GM21619 (cell line): ENCODE measurements at regions not wholly inside any gene's neighbourhood (a gene's known extent, or its start where the extent isn't known, plus 50 kb on each side); places are given as distances from the start of the nearest gene placed in this dataset.

Experiments used
- ATAC-seq: cut with Tn5 transposase; IDR thresholded peaks from one replicate; pipeline ENCODE4 v1.9.1; 2021; ENCODE audit not compliant: unreplicated experiment

DNA sequence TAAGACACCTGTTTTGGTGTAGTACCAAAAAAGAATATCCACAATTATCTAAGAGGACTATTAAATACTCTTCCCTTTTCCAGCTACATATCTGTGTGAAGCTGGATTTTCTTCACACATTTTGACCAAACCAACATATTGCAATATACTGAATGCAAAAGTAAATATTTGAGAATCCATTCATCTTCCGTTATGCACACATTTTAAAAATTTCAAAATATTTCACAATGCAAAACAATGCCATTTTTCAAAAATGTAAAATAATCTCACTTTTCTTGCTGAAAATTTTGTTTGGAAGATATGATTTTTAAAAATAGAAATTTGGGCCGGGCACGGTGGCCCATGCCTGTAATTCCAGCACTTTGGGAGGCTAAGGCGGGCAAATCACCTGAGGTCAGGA is 133.9 kb upstream of the FUT8 start:
- no peak for ATAC-seq

DNA sequence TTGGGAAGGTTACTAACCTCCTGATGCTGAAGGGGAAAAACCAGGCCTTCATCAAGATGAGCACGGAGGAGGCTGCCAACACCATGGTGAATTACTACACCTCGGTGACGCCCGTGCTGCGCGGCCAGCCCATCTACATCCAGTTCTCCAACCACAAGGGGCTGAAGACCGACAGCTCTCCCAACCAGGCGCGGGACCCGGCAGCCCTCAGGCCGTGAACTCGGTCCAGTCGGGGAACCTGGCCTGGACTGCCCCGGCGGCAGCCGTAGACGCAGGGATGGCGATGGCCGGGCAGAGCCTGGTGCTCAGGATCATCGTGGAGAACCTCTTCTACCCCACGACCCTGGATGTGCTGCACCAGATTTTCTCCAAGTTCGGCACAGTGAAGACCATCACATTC is 133.0 kb upstream of the FUT8 start:
- no peak for ATAC-seq

DNA sequence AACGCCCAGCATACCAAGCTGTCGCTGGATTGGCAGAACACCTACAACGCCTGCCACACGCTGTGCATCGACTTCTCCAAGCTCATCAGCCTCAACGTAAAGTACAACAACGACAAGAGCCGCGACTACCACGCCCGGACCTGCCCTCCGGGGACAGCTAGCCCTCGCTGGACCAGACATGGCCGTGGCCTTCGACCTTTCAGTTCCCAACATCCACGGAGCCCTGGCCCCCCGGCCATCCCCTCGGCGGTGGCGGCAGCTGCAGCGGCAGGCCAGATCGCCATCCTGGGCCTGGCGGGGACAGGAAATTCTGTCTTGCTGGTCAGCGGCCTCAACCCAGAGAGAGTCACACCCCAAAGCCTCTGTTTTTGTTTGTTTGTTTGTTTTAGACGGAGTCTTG is 132.6 kb upstream of the FUT8 start:
- ATAC-seq: no peak

DNA sequence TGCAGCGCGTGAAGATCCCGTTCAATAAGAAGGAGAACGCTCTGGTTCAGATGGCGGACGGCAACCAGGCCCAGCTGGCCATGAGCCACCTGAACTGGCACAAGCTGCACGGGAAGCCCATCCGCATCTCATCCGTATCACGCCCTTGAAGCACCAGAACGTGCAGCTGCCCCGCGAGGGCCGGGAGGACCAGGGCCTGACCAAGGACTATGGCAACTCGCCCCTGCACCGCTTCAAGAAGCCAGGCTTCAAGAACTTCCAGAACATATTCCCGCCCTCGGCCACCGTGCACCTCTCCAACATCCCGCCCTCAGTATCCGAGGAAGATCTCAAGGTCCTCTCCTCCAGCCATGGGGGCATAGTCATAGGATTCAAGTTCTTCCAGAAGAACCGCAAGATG is 131.9 kb upstream of the FUT8 start:
- ATAC-seq: no peak

DNA sequence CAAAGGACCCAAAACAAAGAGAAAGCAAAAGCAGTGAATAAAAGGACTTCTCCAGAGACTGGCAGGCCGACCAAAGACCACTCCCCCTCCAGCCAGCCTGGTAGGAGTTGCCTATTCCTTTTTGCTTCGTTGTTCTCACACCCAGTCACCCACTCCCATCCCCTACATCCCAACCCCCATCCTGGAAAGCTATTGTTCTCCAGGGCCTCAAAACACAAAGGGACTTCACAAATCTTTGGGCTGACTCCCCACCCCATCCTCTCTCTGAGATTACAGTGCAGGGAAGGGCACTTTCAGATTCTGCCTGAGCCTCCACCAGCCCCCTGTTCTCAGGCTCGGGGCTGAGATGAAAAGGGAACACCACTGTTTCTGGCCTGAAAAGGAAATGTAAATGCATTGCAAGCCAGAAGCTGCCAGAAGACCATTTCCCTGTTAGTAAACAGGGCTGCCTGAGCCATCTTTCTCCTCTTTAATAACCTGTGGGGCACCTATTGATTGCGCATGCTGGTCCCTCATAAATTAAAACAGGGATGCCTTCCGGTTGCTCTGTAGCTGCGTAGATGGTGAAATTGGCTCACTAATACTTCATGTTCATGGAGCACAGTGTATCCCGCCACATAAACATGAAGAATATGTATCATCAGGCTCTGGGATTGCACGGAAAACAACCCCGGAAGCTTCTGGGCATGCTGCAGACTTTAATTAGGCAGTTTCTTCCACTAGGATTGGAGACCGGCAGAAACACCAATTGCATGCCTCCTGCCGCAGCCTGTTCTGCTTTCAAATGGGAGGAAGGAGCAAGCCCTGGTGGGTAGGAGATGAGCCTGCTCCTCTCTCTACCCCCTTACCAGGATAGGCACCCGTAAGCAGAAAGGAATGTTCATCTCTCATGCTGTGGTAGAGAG is 130.3 kb upstream of the FUT8 start:
- no peak for ATAC-seq

DNA sequence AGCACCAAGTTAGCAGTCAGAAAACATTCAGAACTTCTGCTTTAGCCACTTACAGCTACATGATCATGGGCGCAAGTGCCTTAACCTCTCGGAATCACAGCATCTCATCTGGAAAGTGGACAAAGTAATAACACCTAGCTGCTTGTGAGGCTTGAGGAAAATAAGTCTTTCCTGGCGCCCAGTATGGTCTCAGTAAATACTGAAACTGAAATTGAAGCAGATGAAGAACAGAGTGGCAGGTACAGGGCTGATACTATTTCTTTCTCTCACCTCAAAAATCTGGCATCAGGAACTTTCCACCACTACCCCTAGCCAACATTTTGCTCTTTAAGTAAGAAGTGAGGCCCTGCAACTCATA is 129.7 kb upstream of the FUT8 start:
- ATAC-seq: no peak

DNA sequence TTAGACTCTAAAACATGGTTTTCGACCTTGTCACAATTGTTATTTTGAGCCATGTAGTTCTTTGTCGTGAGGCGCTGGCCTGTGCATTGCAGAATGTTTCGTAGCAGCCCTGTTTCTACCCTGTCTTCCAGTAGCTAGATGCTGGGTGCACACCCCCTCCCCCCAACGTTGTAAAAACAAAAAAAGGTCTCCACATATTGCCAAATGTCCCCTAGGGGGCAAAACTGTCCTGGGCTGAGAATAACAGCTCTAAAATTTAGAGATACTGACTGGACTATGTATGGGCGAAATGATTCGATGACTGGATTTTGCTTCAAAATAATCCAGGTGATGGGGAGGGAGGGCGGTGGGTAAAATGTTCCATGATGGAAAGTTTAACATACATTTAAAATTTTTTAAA is 126.1 kb upstream of the FUT8 start:
- ATAC-seq: no peak

DNA sequence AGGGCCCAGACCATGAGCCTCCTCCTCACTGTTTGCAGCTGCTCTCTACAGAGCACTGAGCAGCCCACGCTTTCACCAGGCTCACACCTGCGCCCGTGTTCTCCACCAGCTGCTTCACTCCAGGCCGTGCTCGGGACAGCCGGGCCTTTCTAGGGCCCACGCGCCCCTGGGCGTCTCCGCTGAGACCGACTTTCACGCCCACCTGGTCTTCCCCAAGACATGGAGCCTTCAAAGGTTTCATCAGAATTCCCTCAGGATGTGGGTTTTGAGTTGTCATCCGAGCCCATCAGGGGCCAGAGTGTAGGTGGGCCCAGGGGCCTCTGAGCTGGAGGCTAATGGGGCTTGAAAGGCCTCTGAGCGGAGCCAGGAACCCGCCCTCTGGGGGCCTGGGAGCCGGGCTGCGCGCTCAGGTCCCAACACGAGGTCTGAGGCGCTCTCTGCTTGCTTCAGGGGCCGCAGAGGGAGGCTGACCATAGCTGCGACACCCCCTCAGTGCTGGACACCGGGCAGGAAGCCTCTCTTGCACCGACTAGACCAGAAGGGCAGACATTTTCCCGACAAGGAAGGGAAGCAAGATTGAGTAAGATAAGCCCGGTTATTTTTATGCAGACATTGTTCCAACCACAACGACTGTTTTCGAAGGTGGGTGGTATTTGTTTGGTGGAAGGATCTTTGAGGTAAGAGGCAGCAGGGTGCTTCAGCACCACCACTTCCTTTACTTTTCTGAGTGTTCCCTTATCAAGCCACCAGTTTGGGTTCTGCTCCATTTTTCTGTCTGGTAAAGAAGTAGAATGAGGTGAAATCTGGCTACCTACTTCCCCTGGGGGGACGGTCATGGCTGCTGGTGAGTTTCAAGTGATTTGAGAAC is 125.0 kb upstream of the FUT8 start:
- ATAC-seq: peak; percentile 60

DNA sequence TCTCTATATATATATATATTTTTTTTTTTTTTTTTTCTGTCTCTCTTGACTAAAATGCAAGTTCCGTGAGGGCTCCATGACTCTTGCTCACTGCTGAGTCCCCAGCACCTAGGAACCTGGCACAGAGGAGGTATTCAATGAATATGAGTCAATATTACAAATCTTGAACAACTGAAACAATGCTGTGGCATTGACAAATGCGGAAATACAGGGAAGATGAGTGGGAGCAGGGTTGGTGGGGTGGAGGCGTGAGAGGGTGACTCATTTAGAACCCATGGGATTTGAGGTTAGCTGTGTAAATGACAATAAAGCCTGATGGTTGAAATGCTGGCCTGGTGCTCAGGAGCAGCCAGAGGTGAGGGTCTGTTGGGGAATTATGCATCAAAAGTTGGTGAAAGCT is 121.7 kb upstream of the FUT8 start:
- no peak for ATAC-seq

DNA sequence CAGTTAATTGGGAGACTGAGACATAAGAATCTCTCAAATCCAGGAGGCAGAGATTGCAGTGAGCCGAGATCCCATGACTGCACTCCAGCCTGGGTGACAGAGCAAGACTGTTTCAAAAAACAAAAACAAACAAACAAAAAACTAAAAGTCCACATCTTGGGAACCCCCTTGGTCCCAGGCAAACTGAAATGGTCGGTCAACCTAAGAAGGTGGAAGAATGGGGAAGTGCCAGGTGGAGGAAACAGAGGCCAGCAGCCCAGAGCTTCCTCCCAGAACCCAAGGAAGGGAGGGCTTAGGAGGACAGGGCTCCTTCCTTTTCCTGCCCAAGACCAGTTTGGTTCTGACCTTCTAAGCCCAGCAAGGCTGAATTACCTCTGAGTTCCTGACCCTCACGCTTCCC is 121.0 kb upstream of the FUT8 start:
- ATAC-seq: no peak

DNA sequence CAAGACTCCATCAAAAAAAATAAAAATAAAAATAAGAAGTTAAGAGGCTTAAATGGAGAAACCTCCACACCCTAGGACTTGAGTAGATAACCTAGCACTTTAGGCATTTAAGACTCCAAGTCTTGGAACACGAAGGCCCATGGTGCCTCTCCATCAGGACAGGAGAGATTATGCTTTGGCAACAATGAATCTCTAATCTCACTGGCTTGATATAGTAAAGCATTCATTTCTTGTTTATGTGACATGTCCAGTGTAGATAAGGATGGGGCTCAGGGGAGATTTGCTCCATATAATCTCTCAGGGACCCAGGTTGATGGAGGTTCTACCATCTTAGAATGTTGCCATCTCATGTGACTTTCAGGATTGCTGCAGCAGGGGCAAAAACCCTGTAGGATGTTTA is 117.7 kb upstream of the FUT8 start:
- ATAC-seq: no peak

DNA sequence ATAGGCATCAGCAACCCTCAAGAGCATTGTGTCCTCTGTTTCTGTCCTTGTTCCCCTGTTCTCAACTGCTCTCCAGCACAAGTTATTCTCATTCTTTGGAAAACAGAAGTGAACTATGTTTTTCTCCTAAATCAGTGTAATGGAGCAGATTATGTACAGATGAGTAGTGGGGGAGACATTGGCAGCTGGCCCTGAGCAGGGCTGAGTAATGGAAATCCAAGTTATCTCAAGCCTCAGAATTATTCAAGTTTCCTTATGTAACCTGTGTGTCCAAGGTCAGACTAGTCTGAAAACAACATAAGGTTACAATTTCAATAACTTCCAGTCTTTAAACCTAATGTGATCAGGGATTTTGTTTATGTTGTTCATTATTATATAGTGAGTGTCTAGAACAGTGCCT is 116.1 kb upstream of the FUT8 start:
- no peak for ATAC-seq

DNA sequence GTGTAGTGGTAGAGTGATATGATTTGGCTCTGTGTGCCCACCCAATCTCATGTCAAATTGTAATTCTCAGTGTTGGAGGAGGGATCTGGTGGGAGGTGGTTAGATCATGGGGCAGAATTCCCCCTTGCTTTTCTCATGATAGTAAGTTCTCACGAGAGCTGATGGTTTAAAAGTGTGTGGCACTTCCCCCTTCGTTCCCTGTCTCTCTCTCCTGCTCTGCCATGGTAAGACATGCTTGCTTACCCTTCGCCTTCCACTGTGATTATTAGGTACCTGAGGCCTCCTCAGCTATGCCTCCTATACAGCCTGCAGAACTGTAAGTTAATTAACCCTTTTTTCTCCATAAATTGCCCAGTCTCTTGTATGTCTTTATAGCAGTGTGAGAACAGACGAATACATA is 115.7 kb upstream of the FUT8 start:
- ATAC-seq: no peak

DNA sequence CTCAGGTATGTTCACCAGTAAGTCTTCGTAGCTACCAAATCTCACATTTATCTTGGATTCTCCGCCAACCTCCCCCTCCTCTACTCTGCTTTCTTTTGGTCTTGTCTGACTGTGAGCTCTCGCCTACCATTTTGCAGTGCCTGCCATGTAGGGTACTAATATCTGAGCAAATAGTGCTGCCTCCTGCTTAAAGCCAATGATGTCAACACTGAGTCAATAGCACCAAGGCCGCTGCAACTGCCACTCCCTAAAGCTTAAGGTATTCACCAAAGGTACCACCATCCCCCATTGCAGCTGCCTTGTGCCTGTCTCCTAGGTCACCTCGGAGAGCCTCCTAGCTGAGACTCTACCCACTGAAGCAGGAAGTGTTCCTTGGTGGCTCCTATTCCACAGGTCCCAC is 114.8 kb upstream of the FUT8 start:
- no peak for ATAC-seq

DNA sequence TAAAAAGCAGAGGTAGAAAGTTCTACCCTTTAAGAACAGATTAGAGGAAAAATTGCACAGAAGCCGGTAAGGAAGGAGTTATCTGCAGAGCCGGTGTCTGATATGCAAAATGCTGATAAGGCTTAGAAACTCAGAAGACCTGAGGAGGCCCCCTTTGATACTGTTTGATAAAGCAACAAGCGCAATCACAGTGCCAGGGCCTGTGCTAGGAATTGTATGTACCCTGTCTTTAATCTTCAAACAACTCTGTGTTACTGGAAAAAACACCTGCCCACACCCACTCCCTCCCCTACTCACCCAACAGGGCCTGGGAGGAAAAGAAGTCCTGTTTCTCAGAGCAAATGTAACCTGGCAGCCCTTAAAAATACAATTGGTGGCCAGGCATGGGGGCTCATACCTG is 112.7 kb upstream of the FUT8 start:
- no peak for ATAC-seq

DNA sequence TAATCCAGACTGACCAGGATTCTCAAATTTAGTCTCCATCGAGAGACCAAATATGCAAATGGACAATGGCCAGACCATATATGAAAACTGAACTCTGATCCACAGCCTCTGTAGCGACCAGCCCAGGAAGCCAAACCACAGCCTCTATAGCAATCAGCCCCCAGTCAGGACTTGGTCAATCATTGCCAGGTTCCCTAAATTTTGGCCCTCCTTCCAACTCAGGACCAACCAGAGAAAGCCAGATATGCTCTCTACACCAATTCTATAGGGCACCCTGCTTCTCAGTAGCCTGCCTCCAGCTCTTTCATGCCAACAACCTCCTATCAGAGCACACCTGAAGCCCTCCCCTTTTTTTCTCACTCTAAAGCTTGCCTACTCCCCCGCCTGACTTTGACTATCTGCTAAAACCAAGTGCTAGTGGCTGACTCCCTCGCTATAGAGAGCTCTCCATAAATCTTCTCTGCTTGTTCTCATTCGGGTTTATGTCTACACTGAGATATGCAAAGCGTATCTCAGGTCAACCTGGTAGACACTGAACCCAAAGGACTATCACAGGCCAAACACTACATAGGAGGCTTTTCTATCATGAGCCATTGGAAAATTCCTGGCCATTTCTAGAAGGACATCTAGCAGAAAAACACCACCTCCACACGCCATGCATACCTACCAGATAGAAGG is 110.5 kb upstream of the FUT8 start:
- peak; percentile 52 for ATAC-seq

DNA sequence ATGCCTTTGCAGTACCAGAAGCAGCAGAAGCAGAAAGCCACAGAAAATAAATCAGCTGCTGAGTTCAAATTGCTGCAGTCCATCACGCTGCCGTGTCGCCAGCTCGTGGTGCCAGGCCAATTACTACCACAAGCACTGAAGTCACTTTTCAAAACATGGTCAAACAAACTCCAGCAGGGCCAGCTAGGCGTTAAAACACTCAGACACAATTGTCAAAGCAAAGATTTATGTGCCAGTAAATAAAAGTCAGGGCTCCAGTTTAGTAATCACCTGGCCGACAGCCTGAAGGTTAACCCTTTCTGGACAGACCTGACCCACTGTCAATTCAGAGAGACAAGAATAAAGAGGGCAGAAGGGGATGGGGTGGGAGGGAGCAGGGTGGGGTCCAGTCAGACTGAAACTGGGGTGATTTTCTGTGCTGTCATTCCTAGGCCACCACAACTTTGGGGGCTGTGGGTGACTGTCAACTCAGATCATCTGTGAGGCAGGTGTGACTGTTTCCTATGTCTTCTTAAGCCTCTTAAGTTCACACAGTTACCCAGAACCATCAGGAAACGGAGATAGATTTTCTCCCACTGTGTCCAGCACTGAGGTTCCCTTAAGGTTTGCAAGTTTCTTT is 109.8 kb upstream of the FUT8 start:
- peak; percentile 59 for ATAC-seq

DNA sequence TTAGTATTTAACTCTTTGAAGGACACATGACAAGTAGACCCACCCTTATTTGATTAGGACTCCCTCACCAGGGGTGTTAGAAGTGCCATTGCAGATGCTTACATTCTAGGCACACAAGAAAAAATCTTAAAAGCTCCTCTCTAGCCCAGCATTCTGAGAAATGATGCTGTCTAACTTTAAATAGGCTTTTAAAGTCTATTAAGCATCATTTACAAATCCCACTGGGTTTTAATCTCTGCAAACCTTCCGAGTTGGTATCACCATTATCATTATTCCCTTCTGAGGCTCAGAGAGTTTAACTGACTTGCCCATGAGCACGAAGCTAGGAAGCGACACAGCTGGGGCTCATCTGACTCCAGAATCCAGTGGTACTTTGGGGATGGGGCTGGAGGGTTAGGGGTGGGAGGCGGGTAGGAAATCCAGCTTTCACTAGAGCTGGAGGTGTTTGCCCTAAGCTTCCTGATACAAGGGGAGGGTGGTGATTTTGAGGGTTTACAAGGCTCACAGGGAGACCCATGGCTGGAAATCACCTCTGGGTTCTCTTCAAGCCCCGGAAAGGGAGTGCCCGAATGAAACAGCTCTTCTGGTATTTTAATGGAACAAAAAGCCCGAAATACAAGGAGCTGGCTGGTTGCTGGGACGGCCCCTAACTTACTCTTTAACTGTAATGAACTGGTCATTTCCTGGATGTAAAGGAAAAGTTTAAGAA is 109.2 kb upstream of the FUT8 start:
- no peak for ATAC-seq

DNA sequence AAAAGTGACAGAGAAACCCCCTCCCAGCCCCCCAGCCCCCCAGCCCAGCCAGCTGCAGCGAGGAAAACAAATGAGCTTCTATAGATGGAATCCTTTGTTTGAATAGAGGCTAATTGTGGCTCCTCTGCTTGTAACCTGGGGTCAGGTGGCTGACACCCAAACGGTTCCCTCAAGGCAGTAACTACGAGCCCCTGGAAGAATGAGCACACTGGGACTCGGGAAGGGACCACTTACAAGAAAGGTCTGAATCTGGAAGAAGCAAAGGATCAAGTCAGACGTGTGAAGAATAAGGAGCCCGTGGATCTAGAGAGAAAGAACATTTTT is 108.7 kb upstream of the FUT8 start:
- no peak for ATAC-seq

DNA sequence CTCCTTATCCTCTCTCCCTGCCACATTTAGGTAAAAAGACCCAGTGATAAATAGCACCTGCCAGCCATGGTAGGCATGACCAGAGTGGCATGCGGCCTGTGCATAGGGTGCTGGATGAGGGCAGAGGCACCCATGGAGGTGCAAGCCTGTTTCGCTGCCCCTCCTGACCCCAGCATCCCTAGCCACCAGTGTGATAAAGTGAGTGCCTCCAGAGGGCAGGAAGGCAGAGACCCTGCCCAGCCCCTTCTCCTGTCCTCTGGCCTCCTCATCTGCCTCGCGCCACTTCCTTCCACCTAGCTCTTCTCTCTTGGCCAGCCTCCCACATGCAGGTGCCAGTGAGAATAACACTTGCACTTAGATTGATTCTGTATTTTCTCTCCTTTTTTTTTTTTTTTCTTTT is 108.3 kb upstream of the FUT8 start:
- ATAC-seq: no peak

DNA sequence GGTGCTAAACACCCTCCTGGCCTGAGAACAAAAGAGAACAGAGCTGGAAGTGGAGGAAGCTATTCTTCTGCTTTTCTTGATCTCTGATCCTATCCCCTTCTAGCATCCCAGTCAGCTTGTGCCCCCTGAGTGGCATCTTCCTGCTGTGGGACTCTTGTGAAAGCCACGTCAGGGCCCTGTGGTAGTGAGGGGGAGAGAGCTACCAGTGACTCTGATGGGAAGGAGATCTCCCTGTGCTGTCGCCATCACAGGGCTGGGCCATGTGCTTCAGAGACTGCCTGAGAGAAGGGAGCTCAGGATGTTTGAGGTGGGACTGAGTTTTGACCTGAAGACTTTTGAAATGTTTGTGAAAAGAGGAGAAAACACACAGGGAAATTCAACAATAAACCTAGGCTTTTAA is 107.6 kb upstream of the FUT8 start:
- no peak for ATAC-seq
